Stomach (tissue), 8 donors: ENCODE measurements at regions not wholly inside any gene's neighbourhood (a gene's known extent, or its start where the extent isn't known, plus 50 kb on each side); places are given as distances from the start of the nearest gene placed in this dataset.

ENCODE experiments used
- DNase-seq, 2 donors: peaks; one replicate each; pipeline versions ENCODE4 v3.0.0 to v3.0.0-alpha.2; 2013 to 2019
- H3K27ac ChIP-seq, 5 donors: fragments of 200-600 bp in 4 of 5; sonication (generic) in 4 of 5; one replicate each; pipeline ENCODE4 v1.5.1; 2013 to 2019; ENCODE audit warnings: mild to moderate bottlenecking in 1 of 5, moderate library complexity in 1 of 5
- H3K27me3 ChIP-seq, 3 donors: fragments of 200-600 bp; sonication (generic); one replicate each; pipeline ENCODE4 v1.5.1; 2017 to 2019; ENCODE audit warnings: mixed run types in 1 of 3
- H3K36me3 ChIP-seq, 4 donors: fragments of 200-600 bp; sonication (generic); 1 replicate in 3 of 4; 2 replicates in 1 of 4; pipeline ENCODE4 v1.5.1; 2016 to 2019
- H3K4me1 ChIP-seq, 4 donors: fragments of 200-600 bp; sonication (generic); one replicate each; pipeline ENCODE4 v1.5.1; 2016 to 2019
- H3K4me3 ChIP-seq, 4 donors: fragments of 200-600 bp; sonication (generic) in 3 of 4; one replicate each; pipeline ENCODE4 v1.5.1; 2016 to 2019; ENCODE audit warnings: mild to moderate bottlenecking in 1 of 4
- H3K9me3 ChIP-seq, 4 donors: fragments of 200-600 bp; sonication (generic); one replicate each; pipeline ENCODE4 v1.5.1; 2016 to 2019
- EP300 ChIP-seq: sonication (generic); formaldehyde crosslinking; IDR thresholded peaks from one replicate; pipeline ENCODE4 v1.6.1; 2017; ENCODE audit warnings: antibody characterized with exemption
- POLR2A ChIP-seq, 4 donors: fragments of 450-650 bp; IDR thresholded peaks; one replicate each; pipeline ENCODE4 v1.6.1; 2016; ENCODE audit warnings: antibody characterized with exemption in 4 of 4, control low read depth in 2 of 4, mild to moderate bottlenecking in 1 of 4, moderate library complexity in 1 of 4
- POLR2AphosphoS5 ChIP-seq, 3 donors: sonication (generic); formaldehyde crosslinking; IDR thresholded peaks; one replicate each; pipeline ENCODE4 v1.6.1; 2016; ENCODE audit warnings: antibody characterized with exemption in 3 of 3
- WGBS, 5 donors: extraction: QIAGEN DNeasy Blood & Tissue Kit in 3 of 5; methylation state at CpG; one replicate each; pipeline versions ENCODE4 v1.1.5 to v1.1.7; 2013 to 2018; 5-methylcytosine and 5-hydroxymethylcytosine counted together
- intact Hi-C: fragments of 100-400 bp; cut with DNase I; formaldehyde crosslinking; loops from one replicate; pipeline ENCODE4 v1.15.1; 2023; ENCODE audit warnings: low total_unique reads
- TF ChIP-seq, protein P1 (sequence below), 7 experiments: fragments of 450-650 bp in 4 of 7; fragments of 200-600 bp in 3 of 7; sonication (generic) in 3 of 7; IDR thresholded peaks; one replicate each; pipeline ENCODE4 v1.5.1; 2016 to 2019; ENCODE audit warnings: antibody characterized with exemption in 7 of 7, control low read depth in 2 of 7, mild to moderate bottlenecking in 1 of 7
- donor health status: healthy with polysubstance abuse.
- donor health status: Bipolar disorder and iron deficiency.
- donor health status: healthy.

DNA sequence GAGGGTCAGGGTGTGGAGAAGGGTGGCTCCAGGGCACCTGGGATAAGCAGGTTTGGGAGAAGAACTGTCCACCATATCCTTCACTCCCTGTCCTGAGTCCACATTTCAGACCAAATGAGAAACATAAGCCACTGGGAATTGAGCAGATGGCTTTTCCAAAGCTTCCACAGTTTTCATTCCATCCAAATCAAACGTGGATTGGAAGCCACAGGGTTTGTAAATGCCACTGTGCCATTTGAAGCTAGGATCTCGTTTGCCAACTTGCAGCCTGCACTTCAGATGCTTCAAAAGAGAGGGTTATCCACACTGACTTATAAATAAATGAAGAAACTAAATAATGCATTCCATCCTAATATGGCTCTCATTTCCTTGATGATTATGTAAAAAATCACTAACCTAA is 81.5 kb downstream of the UQCRFS1 start:
- peaks cover 0 to 22% (median 15%) of the 10 kb centered on the region in 4 donors for H3K9me3 ChIP-seq
- no peak overlapping the region for H3K4me3 ChIP-seq
- H3K27me3 ChIP-seq = peaks cover 0 to 25% (median 0%) of the 10 kb centered on the region in 3 donors
- no peak overlapping the region for H3K27ac ChIP-seq
- DNase-seq = no peak
- H3K36me3 ChIP-seq = no peaks in the 10 kb centered on the region
- TF ChIP-seq POLR2A (IDR thresholded peaks at IDR 0.05) = no peak
- TF ChIP-seq EP300 = no peak
- TF ChIP-seq POLR2AphosphoS5 (IDR thresholded peaks at IDR 0.05) = no peak
- TF ChIP-seq, protein P1, sequence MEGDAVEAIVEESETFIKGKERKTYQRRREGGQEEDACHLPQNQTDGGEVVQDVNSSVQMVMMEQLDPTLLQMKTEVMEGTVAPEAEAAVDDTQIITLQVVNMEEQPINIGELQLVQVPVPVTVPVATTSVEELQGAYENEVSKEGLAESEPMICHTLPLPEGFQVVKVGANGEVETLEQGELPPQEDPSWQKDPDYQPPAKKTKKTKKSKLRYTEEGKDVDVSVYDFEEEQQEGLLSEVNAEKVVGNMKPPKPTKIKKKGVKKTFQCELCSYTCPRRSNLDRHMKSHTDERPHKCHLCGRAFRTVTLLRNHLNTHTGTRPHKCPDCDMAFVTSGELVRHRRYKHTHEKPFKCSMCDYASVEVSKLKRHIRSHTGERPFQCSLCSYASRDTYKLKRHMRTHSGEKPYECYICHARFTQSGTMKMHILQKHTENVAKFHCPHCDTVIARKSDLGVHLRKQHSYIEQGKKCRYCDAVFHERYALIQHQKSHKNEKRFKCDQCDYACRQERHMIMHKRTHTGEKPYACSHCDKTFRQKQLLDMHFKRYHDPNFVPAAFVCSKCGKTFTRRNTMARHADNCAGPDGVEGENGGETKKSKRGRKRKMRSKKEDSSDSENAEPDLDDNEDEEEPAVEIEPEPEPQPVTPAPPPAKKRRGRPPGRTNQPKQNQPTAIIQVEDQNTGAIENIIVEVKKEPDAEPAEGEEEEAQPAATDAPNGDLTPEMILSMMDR (IDR thresholded peaks at IDR 0.05) = no peak
- intact Hi-C loops = no loop called here
- 24 to 34% (median 32%) methylated on average over 2 of the region's 2 CpGs for WGBS, 5 donors
- no peaks in the 10 kb centered on the region for H3K4me1 ChIP-seq

DNA sequence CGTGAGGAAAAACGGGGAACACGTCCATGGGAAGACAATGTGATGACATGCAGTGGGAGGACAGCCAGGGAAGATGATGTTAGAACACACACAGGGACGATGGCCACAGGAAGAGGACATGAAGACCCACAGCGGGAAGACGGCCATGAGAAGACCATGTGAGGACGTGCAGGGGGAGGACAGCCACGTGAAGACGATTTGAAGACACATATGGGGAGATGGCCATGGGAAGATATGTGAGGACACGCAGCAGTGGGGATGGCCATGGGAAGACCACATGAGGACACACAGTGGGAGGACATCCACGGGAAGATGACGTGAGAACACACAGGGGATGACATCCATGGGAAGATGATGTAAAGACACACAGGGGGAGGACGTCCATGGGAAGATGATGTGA is 83.8 kb downstream of the UQCRFS1 start:
- H3K27me3 ChIP-seq = peaks cover 0 to 32% (median 0%) of the 10 kb centered on the region in 3 donors
- TF ChIP-seq, protein P1 (IDR thresholded peaks at IDR 0.05) = no peak
- no peak for TF ChIP-seq EP300
- TF ChIP-seq POLR2A (IDR thresholded peaks at IDR 0.05) = no peak
- TF ChIP-seq POLR2AphosphoS5 (IDR thresholded peaks at IDR 0.05) = no peak
- no peak overlapping the region for H3K27ac ChIP-seq
- DNase-seq = no peak
- intact Hi-C loops = no loop called here
- no peaks in the 10 kb centered on the region for H3K4me1 ChIP-seq
- H3K9me3 ChIP-seq = peaks cover 0 to 31% (median 22%) of the 10 kb centered on the region in 4 donors
- no peak overlapping the region for H3K4me3 ChIP-seq
- WGBS, 5 donors = 80 to 90% (median 88%) methylated on average over 13 of the region's 13 CpGs
- no peaks in the 10 kb centered on the region for H3K36me3 ChIP-seq

DNA sequence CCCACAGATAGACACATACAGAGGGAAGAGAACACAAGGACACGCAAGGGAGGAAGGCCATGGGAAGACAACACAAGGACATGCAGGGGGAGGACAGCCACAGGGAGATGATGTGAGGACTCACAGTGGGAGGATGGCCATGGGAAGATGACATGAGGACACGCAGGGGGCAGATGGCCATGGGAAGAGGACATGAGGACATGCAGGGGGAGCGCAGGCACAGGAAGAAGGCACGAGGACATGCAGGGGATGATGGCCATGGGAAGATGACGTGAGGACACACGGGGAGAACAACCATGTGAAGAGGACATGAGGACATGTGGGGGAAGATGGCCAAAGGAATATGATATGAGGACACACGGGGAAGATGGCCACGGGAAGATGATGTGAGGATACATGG is 84.7 kb downstream of the UQCRFS1 start:
- H3K4me3 ChIP-seq = no peak overlapping the region
- peaks cover 0 to 34% (median 25%) of the 10 kb centered on the region in 4 donors for H3K9me3 ChIP-seq
- no peak for DNase-seq
- H3K36me3 ChIP-seq = no peaks in the 10 kb centered on the region
- no peak overlapping the region for H3K27ac ChIP-seq
- intact Hi-C loops = no loop called here
- 89 to 95% (median 91%) methylated on average over 8 of the region's 8 CpGs for WGBS, 5 donors
- H3K27me3 ChIP-seq = peaks cover 0 to 32% (median 0%) of the 10 kb centered on the region in 3 donors
- no peaks in the 10 kb centered on the region for H3K4me1 ChIP-seq
- TF ChIP-seq, protein P1 (IDR thresholded peaks at IDR 0.05) = no peak
- TF ChIP-seq EP300 = no peak

DNA sequence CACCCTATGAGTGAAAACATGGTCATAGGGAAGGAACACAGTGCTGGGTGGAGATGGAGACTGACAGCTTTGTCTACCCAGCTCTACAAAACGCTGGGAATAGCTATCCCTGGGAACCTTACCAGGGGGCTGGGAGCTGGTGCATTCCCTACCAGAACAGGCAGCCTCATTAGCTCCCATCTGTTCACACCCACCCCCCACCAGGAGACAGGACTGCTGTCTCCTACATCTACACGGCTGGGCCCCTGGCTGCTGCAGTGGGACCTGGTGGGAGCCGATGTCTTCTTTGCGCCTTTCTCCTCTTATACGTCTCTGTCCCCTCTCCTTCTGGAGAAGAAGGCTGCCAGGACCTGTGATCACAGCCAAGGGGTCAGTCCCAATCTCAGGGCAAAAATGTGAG is 90.8 kb downstream of the UQCRFS1 start:
- no peak overlapping the region for H3K4me3 ChIP-seq
- H3K9me3 ChIP-seq = peaks cover 0 to 21% (median 11%) of the 10 kb centered on the region in 4 donors
- TF ChIP-seq EP300 (no peak), POLR2A (IDR thresholded peaks at IDR 0.05) (no peak), POLR2AphosphoS5 (IDR thresholded peaks at IDR 0.05) (no peak)
- TF ChIP-seq, protein P1 (IDR thresholded peaks at IDR 0.05) = peak in 1 of 7 experiments; percentile 2
- intact Hi-C loops = no loop called here
- H3K36me3 ChIP-seq = no peaks in the 10 kb centered on the region
- no peak overlapping the region for H3K27ac ChIP-seq
- 77 to 86% (median 78%) methylated on average over 5 of the region's 5 CpGs for WGBS, 5 donors
- peaks cover 0 to 14% (median 0%) of the 10 kb centered on the region in 3 donors for H3K27me3 ChIP-seq
- no peak for DNase-seq
- H3K4me1 ChIP-seq = no peaks in the 10 kb centered on the region
